ENCODE measurements at regions not wholly inside any gene's neighbourhood (a gene's known extent, or its start where the extent isn't known, plus 50 kb on each side); places are given as distances from the start of the nearest gene placed in this dataset.

DNA sequence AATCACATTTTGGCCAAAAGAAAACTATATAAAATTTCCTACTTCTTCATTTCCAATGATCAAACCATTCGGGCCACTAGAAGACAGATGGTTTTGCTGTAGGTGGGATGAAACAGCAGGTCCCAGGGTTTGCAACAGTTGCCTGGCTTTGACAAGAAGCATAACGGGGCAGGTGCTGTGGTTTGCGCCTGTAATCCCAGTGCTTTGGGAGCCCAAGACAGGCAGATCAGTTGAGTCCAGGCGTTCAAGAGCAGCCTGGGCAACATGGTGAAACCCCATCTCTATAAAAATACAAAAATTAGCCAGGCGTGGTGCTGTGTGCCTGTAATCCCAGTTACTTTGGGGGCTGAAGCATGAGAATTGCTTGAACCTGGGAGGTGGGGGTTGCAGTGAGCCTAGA, 81.4 kb upstream of the XPO1 start:
- TF ChIP-seq, protein P1, sequence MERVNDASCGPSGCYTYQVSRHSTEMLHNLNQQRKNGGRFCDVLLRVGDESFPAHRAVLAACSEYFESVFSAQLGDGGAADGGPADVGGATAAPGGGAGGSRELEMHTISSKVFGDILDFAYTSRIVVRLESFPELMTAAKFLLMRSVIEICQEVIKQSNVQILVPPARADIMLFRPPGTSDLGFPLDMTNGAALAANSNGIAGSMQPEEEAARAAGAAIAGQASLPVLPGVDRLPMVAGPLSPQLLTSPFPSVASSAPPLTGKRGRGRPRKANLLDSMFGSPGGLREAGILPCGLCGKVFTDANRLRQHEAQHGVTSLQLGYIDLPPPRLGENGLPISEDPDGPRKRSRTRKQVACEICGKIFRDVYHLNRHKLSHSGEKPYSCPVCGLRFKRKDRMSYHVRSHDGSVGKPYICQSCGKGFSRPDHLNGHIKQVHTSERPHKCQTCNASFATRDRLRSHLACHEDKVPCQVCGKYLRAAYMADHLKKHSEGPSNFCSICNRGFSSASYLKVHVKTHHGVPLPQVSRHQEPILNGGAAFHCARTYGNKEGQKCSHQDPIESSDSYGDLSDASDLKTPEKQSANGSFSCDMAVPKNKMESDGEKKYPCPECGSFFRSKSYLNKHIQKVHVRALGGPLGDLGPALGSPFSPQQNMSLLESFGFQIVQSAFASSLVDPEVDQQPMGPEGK (CRISPR knock-in tag; IDR thresholded peaks at IDR 0.05; ENCODE audit: borderline replicate concordance): no peak
- no peak for TF ChIP-seq PPARA (CRISPR knock-in tag; IDR thresholded peaks at IDR 0.05; ENCODE audit: borderline replicate concordance)
- TF ChIP-seq ZFP3 (CRISPR knock-in tag; IDR thresholded peaks at IDR 0.05): no peak
- TF ChIP-seq, protein P2, sequence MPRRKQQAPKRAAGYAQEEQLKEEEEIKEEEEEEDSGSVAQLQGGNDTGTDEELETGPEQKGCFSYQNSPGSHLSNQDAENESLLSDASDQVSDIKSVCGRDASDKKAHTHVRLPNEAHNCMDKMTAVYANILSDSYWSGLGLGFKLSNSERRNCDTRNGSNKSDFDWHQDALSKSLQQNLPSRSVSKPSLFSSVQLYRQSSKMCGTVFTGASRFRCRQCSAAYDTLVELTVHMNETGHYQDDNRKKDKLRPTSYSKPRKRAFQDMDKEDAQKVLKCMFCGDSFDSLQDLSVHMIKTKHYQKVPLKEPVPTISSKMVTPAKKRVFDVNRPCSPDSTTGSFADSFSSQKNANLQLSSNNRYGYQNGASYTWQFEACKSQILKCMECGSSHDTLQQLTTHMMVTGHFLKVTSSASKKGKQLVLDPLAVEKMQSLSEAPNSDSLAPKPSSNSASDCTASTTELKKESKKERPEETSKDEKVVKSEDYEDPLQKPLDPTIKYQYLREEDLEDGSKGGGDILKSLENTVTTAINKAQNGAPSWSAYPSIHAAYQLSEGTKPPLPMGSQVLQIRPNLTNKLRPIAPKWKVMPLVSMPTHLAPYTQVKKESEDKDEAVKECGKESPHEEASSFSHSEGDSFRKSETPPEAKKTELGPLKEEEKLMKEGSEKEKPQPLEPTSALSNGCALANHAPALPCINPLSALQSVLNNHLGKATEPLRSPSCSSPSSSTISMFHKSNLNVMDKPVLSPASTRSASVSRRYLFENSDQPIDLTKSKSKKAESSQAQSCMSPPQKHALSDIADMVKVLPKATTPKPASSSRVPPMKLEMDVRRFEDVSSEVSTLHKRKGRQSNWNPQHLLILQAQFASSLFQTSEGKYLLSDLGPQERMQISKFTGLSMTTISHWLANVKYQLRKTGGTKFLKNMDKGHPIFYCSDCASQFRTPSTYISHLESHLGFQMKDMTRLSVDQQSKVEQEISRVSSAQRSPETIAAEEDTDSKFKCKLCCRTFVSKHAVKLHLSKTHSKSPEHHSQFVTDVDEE (CRISPR knock-in tag; IDR thresholded peaks at IDR 0.05): no peak
- TF ChIP-seq, protein P3, sequence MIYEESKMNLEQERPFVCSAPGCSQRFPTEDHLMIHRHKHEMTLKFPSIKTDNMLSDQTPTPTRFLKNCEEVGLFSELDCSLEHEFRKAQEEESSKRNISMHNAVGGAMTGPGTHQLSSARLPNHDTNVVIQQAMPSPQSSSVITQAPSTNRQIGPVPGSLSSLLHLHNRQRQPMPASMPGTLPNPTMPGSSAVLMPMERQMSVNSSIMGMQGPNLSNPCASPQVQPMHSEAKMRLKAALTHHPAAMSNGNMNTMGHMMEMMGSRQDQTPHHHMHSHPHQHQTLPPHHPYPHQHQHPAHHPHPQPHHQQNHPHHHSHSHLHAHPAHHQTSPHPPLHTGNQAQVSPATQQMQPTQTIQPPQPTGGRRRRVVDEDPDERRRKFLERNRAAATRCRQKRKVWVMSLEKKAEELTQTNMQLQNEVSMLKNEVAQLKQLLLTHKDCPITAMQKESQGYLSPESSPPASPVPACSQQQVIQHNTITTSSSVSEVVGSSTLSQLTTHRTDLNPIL (CRISPR knock-in tag; IDR thresholded peaks at IDR 0.05; ENCODE audit: low read depth): no peak
- TF ChIP-seq, protein P4, sequence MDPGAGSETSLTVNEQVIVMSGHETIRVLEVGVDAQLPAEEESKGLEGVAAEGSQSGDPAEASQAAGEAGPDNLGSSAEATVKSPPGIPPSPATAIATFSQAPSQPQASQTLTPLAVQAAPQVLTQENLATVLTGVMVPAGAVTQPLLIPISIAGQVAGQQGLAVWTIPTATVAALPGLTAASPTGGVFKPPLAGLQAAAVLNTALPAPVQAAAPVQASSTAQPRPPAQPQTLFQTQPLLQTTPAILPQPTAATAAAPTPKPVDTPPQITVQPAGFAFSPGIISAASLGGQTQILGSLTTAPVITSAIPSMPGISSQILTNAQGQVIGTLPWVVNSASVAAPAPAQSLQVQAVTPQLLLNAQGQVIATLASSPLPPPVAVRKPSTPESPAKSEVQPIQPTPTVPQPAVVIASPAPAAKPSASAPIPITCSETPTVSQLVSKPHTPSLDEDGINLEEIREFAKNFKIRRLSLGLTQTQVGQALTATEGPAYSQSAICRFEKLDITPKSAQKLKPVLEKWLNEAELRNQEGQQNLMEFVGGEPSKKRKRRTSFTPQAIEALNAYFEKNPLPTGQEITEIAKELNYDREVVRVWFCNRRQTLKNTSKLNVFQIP (CRISPR knock-in tag; IDR thresholded peaks at IDR 0.05; ENCODE audit: borderline replicate concordance, low read depth): no peak
- no peak for TF ChIP-seq ESRRG (CRISPR knock-in tag; IDR thresholded peaks at IDR 0.05)
- no peak for TF ChIP-seq CSDC2 (CRISPR knock-in tag; IDR thresholded peaks at IDR 0.05)
- TF ChIP-seq, protein P5, sequence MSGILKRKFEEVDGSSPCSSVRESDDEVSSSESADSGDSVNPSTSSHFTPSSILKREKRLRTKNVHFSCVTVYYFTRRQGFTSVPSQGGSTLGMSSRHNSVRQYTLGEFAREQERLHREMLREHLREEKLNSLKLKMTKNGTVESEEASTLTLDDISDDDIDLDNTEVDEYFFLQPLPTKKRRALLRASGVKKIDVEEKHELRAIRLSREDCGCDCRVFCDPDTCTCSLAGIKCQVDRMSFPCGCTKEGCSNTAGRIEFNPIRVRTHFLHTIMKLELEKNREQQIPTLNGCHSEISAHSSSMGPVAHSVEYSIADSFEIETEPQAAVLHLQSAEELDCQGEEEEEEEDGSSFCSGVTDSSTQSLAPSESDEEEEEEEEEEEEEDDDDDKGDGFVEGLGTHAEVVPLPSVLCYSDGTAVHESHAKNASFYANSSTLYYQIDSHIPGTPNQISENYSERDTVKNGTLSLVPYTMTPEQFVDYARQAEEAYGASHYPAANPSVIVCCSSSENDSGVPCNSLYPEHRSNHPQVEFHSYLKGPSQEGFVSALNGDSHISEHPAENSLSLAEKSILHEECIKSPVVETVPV (CRISPR knock-in tag; IDR thresholded peaks at IDR 0.05): no peak
- no peak for TF ChIP-seq ZFP30 (CRISPR knock-in tag; IDR thresholded peaks at IDR 0.05)
- TF ChIP-seq ZNF8 (CRISPR knock-in tag; IDR thresholded peaks at IDR 0.05): no peak
- TF ChIP-seq RARB (CRISPR knock-in tag; IDR thresholded peaks at IDR 0.05): no peak
- no peak for TF ChIP-seq TCF4 (CRISPR knock-in tag; IDR thresholded peaks at IDR 0.05; ENCODE audit: borderline replicate concordance)
- no peak for TF ChIP-seq ARNTL (CRISPR knock-in tag; IDR thresholded peaks at IDR 0.05; ENCODE audit: borderline replicate concordance, low read depth)

Data from SK-N-SH treated with all-trans-retinoic acid at 6 μM for 48 hours (cell line).